K562 (cell line): ENCODE measurements at regions not wholly inside any gene's neighbourhood (a gene's known extent, or its start where the extent isn't known, plus 50 kb on each side); places are given as distances from the start of the nearest gene placed in this dataset.

Experiments used
- CTCF ChIP-seq, 3 experiments: IDR thresholded peaks in 2 of 3; conservative IDR thresholded peaks in 1 of 3; 2 replicates each; pipeline ENCODE4 v1.5.1; 2011 to 2012; ENCODE audit warnings: low read length in 3 of 3, mild to moderate bottlenecking in 3 of 3, control low read depth in 2 of 3, improper control_type of control experiment in 1 of 3, inconsistent platforms in 1 of 3, low read depth in 1 of 3, mixed read lengths in 1 of 3, moderate library complexity in 1 of 3; ENCODE audit not compliant: insufficient read depth in 2 of 3
- CUX1 ChIP-seq: fragments of 200-800 bp; sonication (Bioruptor generic); IDR thresholded peaks from 2 replicates; pipeline ENCODE4 v1.6.1; 2016; ENCODE audit warnings: missing genetic modification characterization, missing compliant biosample characterization
- EZH2 ChIP-seq: IDR thresholded peaks from 2 replicates; pipeline ENCODE4 v1.6.1; 2012; ENCODE audit warnings: low read depth, mild to moderate bottlenecking, inconsistent platforms, low read length, borderline replicate concordance
- PHB2 ChIP-seq: fragments of 450-650 bp; IDR thresholded peaks from 2 replicates; pipeline ENCODE4 v1.6.1; 2017; ENCODE audit warnings: low read depth
- POLR2A ChIP-seq: fragments of 450-650 bp; conservative IDR thresholded peaks from 2 replicates; pipeline ENCODE4 v1.6.1; 2016
- POLR2AphosphoS5 ChIP-seq: IDR thresholded peaks from 2 replicates; pipeline ENCODE4 v1.6.1; 2011; ENCODE audit warnings: mild to moderate bottlenecking, low read depth, low read length, moderate library complexity; ENCODE audit not compliant: control insufficient read depth, insufficient read depth
- REST ChIP-seq, 2 experiments: fragments of 450-650 bp; formaldehyde crosslinking in 1 of 2; IDR thresholded peaks; 2 replicates each; pipeline versions ENCODE4 v1.4.0 to v1.6.1; 2014 to 2020; ENCODE audit warnings: mild to moderate bottlenecking in 2 of 2, borderline replicate concordance in 1 of 2, low read depth in 1 of 2
- TARDBP ChIP-seq: fragments of 450-650 bp; IDR thresholded peaks from 2 replicates; pipeline ENCODE4 v1.6.1; 2016
- TCF15 ChIP-seq: fragments of 250-450 bp; sonication (Bioruptor Pico); IDR thresholded peaks from 2 replicates; pipeline ENCODE4 v1.8.0; 2022; ENCODE audit warnings: moderate library complexity, mild to moderate bottlenecking, inconsistent platforms

- TF ChIP-seq POLR2A = no peak
- no peak for TF ChIP-seq EZH2
- TF ChIP-seq TARDBP = no peak
- no peak for TF ChIP-seq CUX1 (CRISPR knock-in tag)
- TF ChIP-seq REST (IDR thresholded peaks at IDR 0.05; ENCODE audit: borderline replicate concordance) = no peak
- TF ChIP-seq REST (CRISPR knock-in tag; IDR thresholded peaks at IDR 0.05; ENCODE audit: low read depth) = no peak
- no peak for TF ChIP-seq CTCF (IDR thresholded peaks at IDR 0.05 in 2 of 3, conservative IDR thresholded peaks at IDR 0.05 in 1 of 3; ENCODE audit: insufficient read depth in 2 of 3, low read depth in 1 of 3, low read length in 3 of 3)
- no peak for TF ChIP-seq PHB2
- no peak for TF ChIP-seq TCF15 (CRISPR knock-in tag)
- TF ChIP-seq POLR2AphosphoS5 = no peak
Measured at GRCh38 chr5:153094333-153094732, 396.1 kb upstream of the GRIA1 start.
